Inferior parietal cortex (tissue), 1 donor: ENCODE measurements at regions not wholly inside any gene's neighbourhood (a gene's known extent, or its start where the extent isn't known, plus 50 kb on each side); places are given as distances from the start of the nearest gene placed in this dataset.

Experiments
- DNase-seq: peaks from one replicate; pipeline ENCODE4 v3.0.0-alpha.2; 2016; ENCODE audit errors: extremely low spot score

DNA sequence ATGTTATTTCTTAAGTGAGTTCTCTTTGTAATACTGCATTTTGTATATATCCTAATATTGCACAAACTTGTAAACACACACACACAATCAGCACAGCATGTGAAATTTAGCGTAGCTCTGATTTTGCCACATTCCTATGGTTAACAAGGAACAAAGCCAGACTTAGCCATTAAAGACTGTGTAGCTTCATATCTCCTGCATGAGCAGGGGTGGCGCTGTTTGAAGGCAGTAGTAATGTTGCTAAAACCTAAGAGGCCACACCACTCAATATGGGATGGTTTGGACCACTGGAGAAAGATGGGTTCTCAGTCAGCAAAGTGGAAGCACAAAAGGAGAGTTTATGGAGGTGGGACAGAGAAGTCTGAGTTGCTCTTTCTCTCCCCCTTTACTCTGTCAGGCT, 61.1 kb upstream of the RND3 start:
- no peak for DNase-seq

DNA sequence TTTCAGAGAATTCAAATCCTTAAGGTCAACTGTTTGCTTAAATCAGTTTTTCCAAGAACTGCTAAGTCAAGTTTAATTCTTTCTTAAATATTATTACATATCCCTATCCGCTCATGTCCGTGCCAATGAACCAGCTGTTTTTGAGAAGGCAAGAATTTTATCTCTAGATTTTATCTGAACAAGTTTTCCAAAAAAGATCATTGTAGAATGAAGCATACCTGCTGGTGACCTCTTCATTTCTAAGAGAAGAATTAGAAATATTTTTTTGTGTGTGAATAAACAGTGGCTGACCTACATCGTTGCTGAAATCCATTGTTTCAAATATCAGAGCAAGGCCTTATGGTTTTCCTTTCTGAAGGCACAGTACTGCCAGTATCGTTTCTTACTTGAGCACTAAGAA, 58.4 kb upstream of the RND3 start:
- no peak for DNase-seq

DNA sequence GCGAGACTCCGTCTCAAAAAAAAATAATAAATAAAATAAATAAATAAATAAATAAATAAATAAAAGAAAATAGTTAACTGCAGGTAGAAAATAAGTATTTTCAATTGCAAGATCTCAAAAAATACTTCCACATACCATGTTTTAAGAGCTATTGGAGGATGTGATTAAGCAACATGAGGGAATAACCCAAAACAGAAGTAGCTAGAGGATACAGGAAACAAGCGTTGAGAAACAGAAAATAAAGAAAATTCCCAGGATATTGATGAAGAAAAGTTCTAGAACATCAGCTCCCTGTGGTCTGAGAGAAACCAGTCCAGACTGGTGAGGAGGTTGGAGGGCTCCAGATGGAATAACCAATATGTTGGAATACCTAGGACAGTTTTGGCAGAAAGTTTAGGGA, 57.3 kb upstream of the RND3 start:
- DNase-seq = no peak

DNA sequence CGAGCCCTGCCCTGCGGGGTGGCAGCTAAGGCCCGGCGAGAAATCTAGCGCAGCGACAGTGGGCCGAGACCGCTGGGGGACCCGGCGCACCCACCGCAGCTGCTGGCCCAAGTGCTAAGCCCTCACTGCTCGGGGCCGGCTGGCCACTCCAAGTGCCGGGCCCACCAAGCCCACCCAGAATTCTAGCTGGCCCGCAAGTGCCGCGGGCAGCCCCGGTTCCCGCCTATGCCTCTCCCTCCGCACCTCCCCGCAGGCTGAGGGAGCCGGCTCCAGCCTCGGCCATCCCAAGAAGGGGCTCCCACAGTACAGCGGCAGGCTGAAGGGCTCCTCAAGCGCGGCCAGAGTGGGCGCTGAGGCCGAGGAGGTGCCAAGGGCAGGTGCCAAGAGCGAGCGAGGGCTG, 55.2 kb upstream of the RND3 start:
- no peak for DNase-seq

DNA sequence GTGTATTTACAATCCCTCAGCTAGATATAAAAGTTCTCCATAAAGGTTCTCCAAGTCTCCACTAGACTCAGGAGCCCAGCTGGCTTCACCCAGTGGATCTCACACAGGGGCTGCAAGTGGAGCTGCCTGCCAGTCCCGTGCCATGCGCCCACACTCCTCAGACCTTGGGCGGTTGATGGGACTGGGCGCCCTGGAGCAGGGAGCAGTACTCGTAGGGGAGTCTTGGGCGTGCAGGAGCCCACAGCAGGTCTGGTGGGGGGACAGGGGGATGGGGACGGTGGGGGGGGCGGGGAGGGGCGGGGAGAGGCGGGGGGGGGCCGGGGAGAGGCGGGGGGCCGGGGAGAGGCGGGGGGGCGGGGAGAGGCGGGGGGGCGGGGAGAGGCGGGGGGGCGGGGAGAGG, 54.7 kb upstream of the RND3 start:
- no peak for DNase-seq

DNA sequence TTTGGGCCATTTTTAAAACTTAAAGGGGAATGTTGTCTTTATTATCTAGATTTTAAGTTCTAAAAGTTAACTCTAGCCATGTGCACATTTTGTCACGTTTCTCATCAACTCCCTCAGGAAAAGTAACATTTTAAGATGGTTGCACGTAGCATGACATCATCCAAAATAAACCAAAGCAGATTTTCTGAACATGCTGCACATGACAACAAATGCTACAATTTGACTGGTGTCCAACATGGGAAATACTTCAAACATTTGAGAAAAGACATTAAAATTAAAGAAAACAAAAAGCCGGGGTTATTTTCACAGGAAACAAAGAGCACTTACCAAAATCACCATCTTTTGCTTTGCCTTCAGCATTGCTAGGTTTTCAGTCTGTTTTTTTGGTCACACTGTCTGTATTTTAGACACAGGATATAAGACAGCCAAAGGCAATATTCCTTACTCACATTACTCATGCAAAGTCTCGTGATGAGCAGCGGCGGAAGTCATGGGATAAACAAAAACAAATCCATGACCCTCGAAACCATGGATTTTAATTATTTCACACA, 51.3 kb upstream of the RND3 start:
- DNase-seq = no peak
